ENCODE measurements at regions not wholly inside any gene's neighbourhood (a gene's known extent, or its start where the extent isn't known, plus 50 kb on each side); places are given as distances from the start of the nearest gene placed in this dataset.

DNA sequence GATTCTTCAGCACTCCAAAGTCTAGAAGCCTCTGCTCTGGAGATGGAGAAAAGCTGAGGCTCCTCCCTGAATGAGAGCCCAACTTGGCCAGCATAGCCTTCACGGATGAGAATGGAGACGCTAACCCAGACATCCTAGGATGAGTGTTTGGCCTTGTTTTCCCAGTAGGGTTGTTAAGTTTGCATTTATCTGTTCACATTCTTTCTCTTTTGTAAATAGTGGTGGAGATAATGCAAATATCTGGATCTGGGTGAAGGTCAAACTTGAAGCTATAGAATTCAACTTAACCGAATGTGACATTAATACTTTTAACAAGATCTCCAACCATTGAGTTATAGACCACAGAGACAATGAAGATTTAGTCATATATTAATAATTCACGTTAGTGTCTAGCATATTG is 53.4 kb upstream of the BZW1 start (continued):
- TF ChIP-seq, protein P1, sequence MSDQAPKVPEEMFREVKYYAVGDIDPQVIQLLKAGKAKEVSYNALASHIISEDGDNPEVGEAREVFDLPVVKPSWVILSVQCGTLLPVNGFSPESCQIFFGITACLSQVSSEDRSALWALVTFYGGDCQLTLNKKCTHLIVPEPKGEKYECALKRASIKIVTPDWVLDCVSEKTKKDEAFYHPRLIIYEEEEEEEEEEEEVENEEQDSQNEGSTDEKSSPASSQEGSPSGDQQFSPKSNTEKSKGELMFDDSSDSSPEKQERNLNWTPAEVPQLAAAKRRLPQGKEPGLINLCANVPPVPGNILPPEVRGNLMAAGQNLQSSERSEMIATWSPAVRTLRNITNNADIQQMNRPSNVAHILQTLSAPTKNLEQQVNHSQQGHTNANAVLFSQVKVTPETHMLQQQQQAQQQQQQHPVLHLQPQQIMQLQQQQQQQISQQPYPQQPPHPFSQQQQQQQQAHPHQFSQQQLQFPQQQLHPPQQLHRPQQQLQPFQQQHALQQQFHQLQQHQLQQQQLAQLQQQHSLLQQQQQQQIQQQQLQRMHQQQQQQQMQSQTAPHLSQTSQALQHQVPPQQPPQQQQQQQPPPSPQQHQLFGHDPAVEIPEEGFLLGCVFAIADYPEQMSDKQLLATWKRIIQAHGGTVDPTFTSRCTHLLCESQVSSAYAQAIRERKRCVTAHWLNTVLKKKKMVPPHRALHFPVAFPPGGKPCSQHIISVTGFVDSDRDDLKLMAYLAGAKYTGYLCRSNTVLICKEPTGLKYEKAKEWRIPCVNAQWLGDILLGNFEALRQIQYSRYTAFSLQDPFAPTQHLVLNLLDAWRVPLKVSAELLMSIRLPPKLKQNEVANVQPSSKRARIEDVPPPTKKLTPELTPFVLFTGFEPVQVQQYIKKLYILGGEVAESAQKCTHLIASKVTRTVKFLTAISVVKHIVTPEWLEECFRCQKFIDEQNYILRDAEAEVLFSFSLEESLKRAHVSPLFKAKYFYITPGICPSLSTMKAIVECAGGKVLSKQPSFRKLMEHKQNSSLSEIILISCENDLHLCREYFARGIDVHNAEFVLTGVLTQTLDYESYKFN (CRISPR knock-in tag; conservative IDR thresholded peaks at IDR 0.05), result peak; percentile 86
- TF ChIP-seq GATAD2A (CRISPR knock-in tag; IDR thresholded peaks at IDR 0.05), result peak; percentile 86
- TF ChIP-seq, protein P2, sequence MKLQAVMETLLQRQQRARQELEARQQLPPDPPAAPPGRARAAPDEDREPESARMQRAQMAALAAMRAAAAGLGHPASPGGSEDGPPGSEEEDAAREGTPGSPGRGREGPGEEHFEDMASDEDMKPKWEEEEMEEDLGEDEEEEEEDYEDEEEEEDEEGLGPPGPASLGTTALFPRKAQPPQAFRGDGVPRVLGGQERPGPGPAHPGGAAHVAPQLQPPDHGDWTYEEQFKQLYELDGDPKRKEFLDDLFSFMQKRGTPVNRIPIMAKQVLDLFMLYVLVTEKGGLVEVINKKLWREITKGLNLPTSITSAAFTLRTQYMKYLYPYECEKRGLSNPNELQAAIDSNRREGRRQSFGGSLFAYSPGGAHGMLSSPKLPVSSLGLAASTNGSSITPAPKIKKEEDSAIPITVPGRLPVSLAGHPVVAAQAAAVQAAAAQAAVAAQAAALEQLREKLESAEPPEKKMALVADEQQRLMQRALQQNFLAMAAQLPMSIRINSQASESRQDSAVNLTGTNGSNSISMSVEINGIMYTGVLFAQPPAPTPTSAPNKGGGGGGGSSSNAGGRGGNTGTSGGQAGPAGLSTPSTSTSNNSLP (IDR thresholded peaks at IDR 0.05; ENCODE audit: low read depth, low read length), result 0 out of 2 replicates have a peak, but pooled peaks have one; percentile 58
- TF ChIP-seq RXRB (CRISPR knock-in tag; IDR thresholded peaks at IDR 0.05; ENCODE audit: borderline replicate concordance), result peak; percentile 91
- TF ChIP-seq, protein P3, sequence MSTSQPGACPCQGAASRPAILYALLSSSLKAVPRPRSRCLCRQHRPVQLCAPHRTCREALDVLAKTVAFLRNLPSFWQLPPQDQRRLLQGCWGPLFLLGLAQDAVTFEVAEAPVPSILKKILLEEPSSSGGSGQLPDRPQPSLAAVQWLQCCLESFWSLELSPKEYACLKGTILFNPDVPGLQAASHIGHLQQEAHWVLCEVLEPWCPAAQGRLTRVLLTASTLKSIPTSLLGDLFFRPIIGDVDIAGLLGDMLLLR (CRISPR knock-in tag; IDR thresholded peaks at IDR 0.05), result no peak
- TF ChIP-seq, protein P4, sequence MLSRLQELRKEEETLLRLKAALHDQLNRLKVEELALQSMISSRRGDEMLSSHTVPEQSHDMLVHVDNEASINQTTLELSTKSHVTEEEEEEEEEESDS (CRISPR knock-in tag; IDR thresholded peaks at IDR 0.05; ENCODE audit: borderline replicate concordance), result 0 out of 2 replicates have a peak, but pooled peaks have one; percentile 3
- TF ChIP-seq TBX3 (IDR thresholded peaks at IDR 0.05; ENCODE audit: borderline replicate concordance), result peak; percentile 43; the same call in 1 of the 2 replicates
- peak; percentile 58; the same call in 1 of the 2 replicates for TF ChIP-seq SNAPC2 (CRISPR knock-in tag; IDR thresholded peaks at IDR 0.05)
- no peak for TF ChIP-seq FOXP1 (IDR thresholded peaks at IDR 0.05)
- TF ChIP-seq FOXP1 (CRISPR knock-in tag; IDR thresholded peaks at IDR 0.05), result peak; percentile 71
- no peak for TF ChIP-seq SUZ12 (IDR thresholded peaks at IDR 0.05; ENCODE audit: low read depth, low read length)
- no peak for TF ChIP-seq XBP1 (CRISPR knock-in tag; IDR thresholded peaks at IDR 0.05)
- 0 out of 2 replicates have a peak, but pooled peaks have one; percentile 3 for TF ChIP-seq ZFY (CRISPR knock-in tag; IDR thresholded peaks at IDR 0.05)

Data from HepG2 (cell line).